GM23338 (cell line): ENCODE measurements at regions not wholly inside any gene's neighbourhood (a gene's known extent, or its start where the extent isn't known, plus 50 kb on each side); places are given as distances from the start of the nearest gene placed in this dataset.

Experiments
- ATAC-seq: fragments of 200-7000 bp; cut with Tn5 transposase; 3 replicates; pipeline ENCODE4 v1.9.1; 2020
- DNase-seq: peaks from one replicate; pipeline ENCODE4 v3.0.0-alpha.2; 2015; ENCODE audit warnings: low spot score
- H2AFZ ChIP-seq: fragments of 200-600 bp; sonication (generic); 2 replicates; pipeline ENCODE4 v1.8.0; 2016; ENCODE audit warnings: antibody characterized with exemption, mild to moderate bottlenecking, moderate library complexity
- H3F3A ChIP-seq: fragments of 200-600 bp; sonication (generic); replicated peaks from 2 replicates; pipeline ENCODE4 v1.8.0; 2017; ENCODE audit warnings: antibody characterized with exemption, mixed run types, low read depth
- H3K27ac ChIP-seq: fragments of 200-600 bp; sonication (generic); 2 replicates; pipeline ENCODE4 v1.6.1; 2016; ENCODE audit warnings: low read depth
- H3K27me3 ChIP-seq: fragments of 200-600 bp; sonication (generic); 2 replicates; pipeline ENCODE4 v1.8.0; 2016; ENCODE audit warnings: mild to moderate bottlenecking, mixed run types, moderate library complexity; ENCODE audit not compliant: insufficient read depth
- H3K36me3 ChIP-seq: fragments of 200-600 bp; sonication (generic); 2 replicates; pipeline ENCODE4 v1.8.0; 2016; ENCODE audit warnings: mild to moderate bottlenecking; ENCODE audit not compliant: insufficient read depth
- H3K4me1 ChIP-seq: fragments of 200-600 bp; sonication (generic); 2 replicates; pipeline ENCODE4 v1.8.0; 2016; ENCODE audit warnings: mild to moderate bottlenecking, moderate library complexity; ENCODE audit not compliant: insufficient read depth
- H3K4me2 ChIP-seq: fragments of 200-600 bp; sonication (generic); 2 replicates; pipeline ENCODE4 v1.7.1; 2017; ENCODE audit warnings: mixed run types
- H3K4me3 ChIP-seq: fragments of 200-600 bp; sonication (generic); 2 replicates; pipeline ENCODE4 v1.6.1; 2016; ENCODE audit warnings: mixed run types
- H3K79me2 ChIP-seq: fragments of 200-600 bp; sonication (generic); replicated peaks from 2 replicates; pipeline ENCODE4 v1.8.0; 2017; ENCODE audit warnings: mild to moderate bottlenecking; ENCODE audit not compliant: insufficient read depth
- H3K9me2 ChIP-seq: fragments of 200-600 bp; sonication (generic); 2 replicates; pipeline ENCODE4 v1.8.0; 2017; ENCODE audit not compliant: insufficient read depth
- H4K20me1 ChIP-seq: fragments of 200-600 bp; sonication (generic); replicated peaks from 2 replicates; pipeline ENCODE4 v1.8.0; 2017; ENCODE audit warnings: mild to moderate bottlenecking; ENCODE audit not compliant: insufficient read depth
- H3K27ac Mint-ChIP-seq: 2 replicates; pipeline ENCODE4 v1.8.0; 2020; ENCODE audit warnings: inconsistent platforms, mild to moderate bottlenecking, moderate library complexity, mixed read lengths
- H3K27me3 Mint-ChIP-seq: 3 replicates; pipeline ENCODE4 v1.8.0; 2022; ENCODE audit warnings: low read depth, mild to moderate bottlenecking, moderate library complexity, mixed read lengths, inconsistent platforms; ENCODE audit not compliant: insufficient read depth, poor library complexity
- H3K36me3 Mint-ChIP-seq: 3 replicates; pipeline ENCODE4 v1.8.0; 2021; ENCODE audit warnings: low read depth, mild to moderate bottlenecking, inconsistent platforms, moderate library complexity, mixed read lengths
- H3K4me1 Mint-ChIP-seq: 3 replicates; pipeline ENCODE4 v1.8.0; 2020; ENCODE audit warnings: mild to moderate bottlenecking, inconsistent platforms, mixed read lengths
- H3K4me3 Mint-ChIP-seq: 3 replicates; pipeline ENCODE4 v1.8.0; 2021; ENCODE audit warnings: moderate library complexity, mild to moderate bottlenecking, inconsistent platforms, mixed read lengths
- H3K9me3 Mint-ChIP-seq: 3 replicates; pipeline ENCODE4 v1.8.0; 2020; ENCODE audit warnings: moderate library complexity, mild to moderate bottlenecking, inconsistent platforms, mixed read lengths
- CREB1 ChIP-seq: fragments of 250-450 bp; sonication (Bioruptor Pico); IDR thresholded peaks from 2 replicates; pipeline ENCODE4 v1.5.0; 2020; ENCODE audit warnings: low read depth, mild to moderate bottlenecking, moderate library complexity
- EZH2 ChIP-seq: fragments of 200-600 bp; sonication (generic); IDR thresholded peaks from one replicate; pipeline ENCODE4 v1.8.0; 2017; ENCODE audit warnings: antibody characterized with exemption, mild to moderate bottlenecking, low read depth; ENCODE audit not compliant: unreplicated experiment
- EZH2phosphoT487 ChIP-seq: fragments of 200-600 bp; sonication (generic); IDR thresholded peaks from one replicate; pipeline ENCODE4 v1.8.1; 2018; ENCODE audit warnings: antibody characterized with exemption; ENCODE audit not compliant: unreplicated experiment
- NANOG ChIP-seq: IDR thresholded peaks from 2 replicates; pipeline ENCODE4 v1.6.1; 2016; ENCODE audit warnings: antibody characterized with exemption, borderline replicate concordance
- POLR2AphosphoS5 ChIP-seq: IDR thresholded peaks from 2 replicates; pipeline ENCODE4 v1.6.1; 2016; ENCODE audit warnings: antibody characterized with exemption, low read depth
- ZNF114 ChIP-seq: fragments of 250-450 bp; sonication (Bioruptor Pico); IDR thresholded peaks from 2 replicates; pipeline ENCODE4 v1.5.0; 2020; ENCODE audit warnings: mild to moderate bottlenecking, moderate library complexity
- ZNF331 ChIP-seq: fragments of 250-450 bp; sonication (Bioruptor Pico); IDR thresholded peaks from 2 replicates; pipeline ENCODE4 v1.5.0; 2020; ENCODE audit warnings: low read depth, mild to moderate bottlenecking, moderate library complexity
- TF ChIP-seq, protein P1 (sequence below), 2 experiments: fragments of 200-600 bp in 1 of 2; sonication (generic) in 1 of 2; conservative IDR thresholded peaks; 2 replicates each; pipeline versions ENCODE4 v1.5.1 to v1.6.1; 2016 to 2017; ENCODE audit warnings: antibody characterized with exemption in 2 of 2, low read depth in 2 of 2, mild to moderate bottlenecking in 2 of 2, moderate library complexity in 1 of 2
- TF ChIP-seq, protein P2 (sequence below): fragments of 250-450 bp; sonication (Bioruptor Pico); IDR thresholded peaks from 2 replicates; pipeline ENCODE4 v1.5.0; 2020; ENCODE audit warnings: mild to moderate bottlenecking, moderate library complexity
- TF ChIP-seq, protein P3 (sequence below): IDR thresholded peaks from one replicate; pipeline ENCODE4 v1.6.1; 2018; ENCODE audit warnings: antibody characterized with exemption; ENCODE audit not compliant: unreplicated experiment
- TF ChIP-seq, protein P4 (sequence below): IDR thresholded peaks from 2 replicates; pipeline ENCODE4 v1.6.1; 2016; ENCODE audit warnings: antibody characterized with exemption

DNA sequence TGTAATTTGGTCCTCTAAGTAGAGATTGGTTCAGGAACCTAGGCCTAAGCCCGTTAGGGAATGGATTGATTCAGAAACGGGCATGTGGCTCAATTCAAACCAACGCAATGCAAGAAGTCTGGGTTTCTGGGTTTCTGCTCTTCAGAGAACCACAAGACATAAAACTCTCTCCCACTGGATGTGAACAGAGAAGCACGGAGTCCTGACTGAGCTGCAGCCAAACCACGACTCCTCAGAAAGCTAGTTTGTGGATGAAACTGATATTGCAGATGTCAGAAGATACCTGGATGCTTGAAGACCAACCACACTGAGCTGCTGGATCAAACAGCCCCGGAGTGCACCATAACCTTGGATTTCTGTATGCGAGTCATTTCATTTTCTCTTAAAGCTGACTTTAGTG is 50.0 kb downstream of the SOD2 start:
- Mint-ChIP-seq H3K27ac (no peak overlapping the region), H3K9me3 (peaks cover 33% of the 10 kb centered on the region), H3K4me1 (no peaks in the 10 kb centered on the region), H3K4me3 (no peak overlapping the region), H3K27me3 (peaks cover 2% of the 10 kb centered on the region), H3K36me3 (peaks cover 21% of the 10 kb centered on the region; the same call in 2 of the 3 replicates)
- Histone ChIP-seq H3F3A (no peaks in the 10 kb centered on the region), H2AFZ (no peak overlapping the region), H3K27ac (no peak overlapping the region), H3K4me1 (no peaks in the 10 kb centered on the region), H3K79me2 (no peaks in the 10 kb centered on the region), H3K9me2 (no peaks in the 10 kb centered on the region), H3K27me3 (no peaks in the 10 kb centered on the region), H3K36me3 (no peaks in the 10 kb centered on the region), H3K4me3 (no peak overlapping the region), H3K4me2 (no peak overlapping the region), H4K20me1 (no peaks in the 10 kb centered on the region)
- no peak for DNase-seq
- no peak for ATAC-seq
- TF ChIP-seq NANOG (no peak), POLR2AphosphoS5 (no peak), EZH2phosphoT487 (no peak), ZNF114 (CRISPR knock-in tag) (no peak), CREB1 (CRISPR knock-in tag) (no peak), ZNF331 (CRISPR knock-in tag) (no peak), EZH2 (no peak)
- TF ChIP-seq, protein P1, sequence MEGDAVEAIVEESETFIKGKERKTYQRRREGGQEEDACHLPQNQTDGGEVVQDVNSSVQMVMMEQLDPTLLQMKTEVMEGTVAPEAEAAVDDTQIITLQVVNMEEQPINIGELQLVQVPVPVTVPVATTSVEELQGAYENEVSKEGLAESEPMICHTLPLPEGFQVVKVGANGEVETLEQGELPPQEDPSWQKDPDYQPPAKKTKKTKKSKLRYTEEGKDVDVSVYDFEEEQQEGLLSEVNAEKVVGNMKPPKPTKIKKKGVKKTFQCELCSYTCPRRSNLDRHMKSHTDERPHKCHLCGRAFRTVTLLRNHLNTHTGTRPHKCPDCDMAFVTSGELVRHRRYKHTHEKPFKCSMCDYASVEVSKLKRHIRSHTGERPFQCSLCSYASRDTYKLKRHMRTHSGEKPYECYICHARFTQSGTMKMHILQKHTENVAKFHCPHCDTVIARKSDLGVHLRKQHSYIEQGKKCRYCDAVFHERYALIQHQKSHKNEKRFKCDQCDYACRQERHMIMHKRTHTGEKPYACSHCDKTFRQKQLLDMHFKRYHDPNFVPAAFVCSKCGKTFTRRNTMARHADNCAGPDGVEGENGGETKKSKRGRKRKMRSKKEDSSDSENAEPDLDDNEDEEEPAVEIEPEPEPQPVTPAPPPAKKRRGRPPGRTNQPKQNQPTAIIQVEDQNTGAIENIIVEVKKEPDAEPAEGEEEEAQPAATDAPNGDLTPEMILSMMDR (conservative IDR thresholded peaks at IDR 0.05; ENCODE audit: low read depth in 2 of 2), result no peak
- TF ChIP-seq, protein P2, sequence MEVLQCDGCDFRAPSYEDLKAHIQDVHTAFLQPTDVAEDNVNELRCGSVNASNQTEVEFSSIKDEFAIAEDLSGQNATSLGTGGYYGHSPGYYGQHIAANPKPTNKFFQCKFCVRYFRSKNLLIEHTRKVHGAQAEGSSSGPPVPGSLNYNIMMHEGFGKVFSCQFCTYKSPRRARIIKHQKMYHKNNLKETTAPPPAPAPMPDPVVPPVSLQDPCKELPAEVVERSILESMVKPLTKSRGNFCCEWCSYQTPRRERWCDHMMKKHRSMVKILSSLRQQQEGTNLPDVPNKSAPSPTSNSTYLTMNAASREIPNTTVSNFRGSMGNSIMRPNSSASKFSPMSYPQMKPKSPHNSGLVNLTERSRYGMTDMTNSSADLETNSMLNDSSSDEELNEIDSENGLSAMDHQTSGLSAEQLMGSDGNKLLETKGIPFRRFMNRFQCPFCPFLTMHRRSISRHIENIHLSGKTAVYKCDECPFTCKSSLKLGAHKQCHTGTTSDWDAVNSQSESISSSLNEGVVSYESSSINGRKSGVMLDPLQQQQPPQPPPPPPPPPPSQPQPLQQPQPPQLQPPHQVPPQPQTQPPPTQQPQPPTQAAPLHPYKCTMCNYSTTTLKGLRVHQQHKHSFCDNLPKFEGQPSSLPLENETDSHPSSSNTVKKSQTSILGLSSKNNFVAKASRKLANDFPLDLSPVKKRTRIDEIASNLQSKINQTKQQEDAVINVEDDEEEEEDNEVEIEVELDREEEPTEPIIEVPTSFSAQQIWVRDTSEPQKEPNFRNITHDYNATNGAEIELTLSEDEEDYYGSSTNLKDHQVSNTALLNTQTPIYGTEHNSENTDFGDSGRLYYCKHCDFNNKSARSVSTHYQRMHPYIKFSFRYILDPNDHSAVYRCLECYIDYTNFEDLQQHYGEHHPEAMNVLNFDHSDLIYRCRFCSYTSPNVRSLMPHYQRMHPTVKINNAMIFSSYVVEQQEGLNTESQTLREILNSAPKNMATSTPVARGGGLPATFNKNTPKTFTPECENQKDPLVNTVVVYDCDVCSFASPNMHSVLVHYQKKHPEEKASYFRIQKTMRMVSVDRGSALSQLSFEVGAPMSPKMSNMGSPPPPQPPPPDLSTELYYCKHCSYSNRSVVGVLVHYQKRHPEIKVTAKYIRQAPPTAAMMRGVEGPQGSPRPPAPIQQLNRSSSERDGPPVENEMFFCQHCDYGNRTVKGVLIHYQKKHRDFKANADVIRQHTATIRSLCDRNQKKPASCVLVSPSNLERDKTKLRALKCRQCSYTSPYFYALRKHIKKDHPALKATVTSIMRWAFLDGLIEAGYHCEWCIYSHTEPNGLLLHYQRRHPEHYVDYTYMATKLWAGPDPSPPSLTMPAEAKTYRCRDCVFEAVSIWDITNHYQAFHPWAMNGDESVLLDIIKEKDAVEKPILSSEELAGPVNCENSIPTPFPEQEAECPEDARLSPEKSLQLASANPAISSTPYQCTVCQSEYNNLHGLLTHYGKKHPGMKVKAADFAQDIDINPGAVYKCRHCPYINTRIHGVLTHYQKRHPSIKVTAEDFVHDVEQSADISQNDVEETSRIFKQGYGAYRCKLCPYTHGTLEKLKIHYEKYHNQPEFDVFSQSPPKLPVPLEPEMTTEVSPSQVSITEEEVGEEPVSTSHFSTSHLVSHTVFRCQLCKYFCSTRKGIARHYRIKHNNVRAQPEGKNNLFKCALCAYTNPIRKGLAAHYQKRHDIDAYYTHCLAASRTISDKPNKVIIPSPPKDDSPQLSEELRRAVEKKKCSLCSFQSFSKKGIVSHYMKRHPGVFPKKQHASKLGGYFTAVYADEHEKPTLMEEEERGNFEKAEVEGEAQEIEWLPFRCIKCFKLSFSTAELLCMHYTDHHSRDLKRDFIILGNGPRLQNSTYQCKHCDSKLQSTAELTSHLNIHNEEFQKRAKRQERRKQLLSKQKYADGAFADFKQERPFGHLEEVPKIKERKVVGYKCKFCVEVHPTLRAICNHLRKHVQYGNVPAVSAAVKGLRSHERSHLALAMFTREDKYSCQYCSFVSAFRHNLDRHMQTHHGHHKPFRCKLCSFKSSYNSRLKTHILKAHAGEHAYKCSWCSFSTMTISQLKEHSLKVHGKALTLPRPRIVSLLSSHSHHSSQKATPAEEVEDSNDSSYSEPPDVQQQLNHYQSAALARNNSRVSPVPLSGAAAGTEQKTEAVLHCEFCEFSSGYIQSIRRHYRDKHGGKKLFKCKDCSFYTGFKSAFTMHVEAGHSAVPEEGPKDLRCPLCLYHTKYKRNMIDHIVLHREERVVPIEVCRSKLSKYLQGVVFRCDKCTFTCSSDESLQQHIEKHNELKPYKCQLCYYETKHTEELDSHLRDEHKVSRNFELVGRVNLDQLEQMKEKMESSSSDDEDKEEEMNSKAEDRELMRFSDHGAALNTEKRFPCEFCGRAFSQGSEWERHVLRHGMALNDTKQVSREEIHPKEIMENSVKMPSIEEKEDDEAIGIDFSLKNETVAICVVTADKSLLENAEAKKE (CRISPR knock-in tag), result no peak
- TF ChIP-seq, protein P3, sequence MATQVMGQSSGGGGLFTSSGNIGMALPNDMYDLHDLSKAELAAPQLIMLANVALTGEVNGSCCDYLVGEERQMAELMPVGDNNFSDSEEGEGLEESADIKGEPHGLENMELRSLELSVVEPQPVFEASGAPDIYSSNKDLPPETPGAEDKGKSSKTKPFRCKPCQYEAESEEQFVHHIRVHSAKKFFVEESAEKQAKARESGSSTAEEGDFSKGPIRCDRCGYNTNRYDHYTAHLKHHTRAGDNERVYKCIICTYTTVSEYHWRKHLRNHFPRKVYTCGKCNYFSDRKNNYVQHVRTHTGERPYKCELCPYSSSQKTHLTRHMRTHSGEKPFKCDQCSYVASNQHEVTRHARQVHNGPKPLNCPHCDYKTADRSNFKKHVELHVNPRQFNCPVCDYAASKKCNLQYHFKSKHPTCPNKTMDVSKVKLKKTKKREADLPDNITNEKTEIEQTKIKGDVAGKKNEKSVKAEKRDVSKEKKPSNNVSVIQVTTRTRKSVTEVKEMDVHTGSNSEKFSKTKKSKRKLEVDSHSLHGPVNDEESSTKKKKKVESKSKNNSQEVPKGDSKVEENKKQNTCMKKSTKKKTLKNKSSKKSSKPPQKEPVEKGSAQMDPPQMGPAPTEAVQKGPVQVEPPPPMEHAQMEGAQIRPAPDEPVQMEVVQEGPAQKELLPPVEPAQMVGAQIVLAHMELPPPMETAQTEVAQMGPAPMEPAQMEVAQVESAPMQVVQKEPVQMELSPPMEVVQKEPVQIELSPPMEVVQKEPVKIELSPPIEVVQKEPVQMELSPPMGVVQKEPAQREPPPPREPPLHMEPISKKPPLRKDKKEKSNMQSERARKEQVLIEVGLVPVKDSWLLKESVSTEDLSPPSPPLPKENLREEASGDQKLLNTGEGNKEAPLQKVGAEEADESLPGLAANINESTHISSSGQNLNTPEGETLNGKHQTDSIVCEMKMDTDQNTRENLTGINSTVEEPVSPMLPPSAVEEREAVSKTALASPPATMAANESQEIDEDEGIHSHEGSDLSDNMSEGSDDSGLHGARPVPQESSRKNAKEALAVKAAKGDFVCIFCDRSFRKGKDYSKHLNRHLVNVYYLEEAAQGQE, result no peak
- TF ChIP-seq, protein P4, sequence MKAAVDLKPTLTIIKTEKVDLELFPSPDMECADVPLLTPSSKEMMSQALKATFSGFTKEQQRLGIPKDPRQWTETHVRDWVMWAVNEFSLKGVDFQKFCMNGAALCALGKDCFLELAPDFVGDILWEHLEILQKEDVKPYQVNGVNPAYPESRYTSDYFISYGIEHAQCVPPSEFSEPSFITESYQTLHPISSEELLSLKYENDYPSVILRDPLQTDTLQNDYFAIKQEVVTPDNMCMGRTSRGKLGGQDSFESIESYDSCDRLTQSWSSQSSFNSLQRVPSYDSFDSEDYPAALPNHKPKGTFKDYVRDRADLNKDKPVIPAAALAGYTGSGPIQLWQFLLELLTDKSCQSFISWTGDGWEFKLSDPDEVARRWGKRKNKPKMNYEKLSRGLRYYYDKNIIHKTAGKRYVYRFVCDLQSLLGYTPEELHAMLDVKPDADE, result no peak
